Left kidney (tissue), 1 donor: ENCODE measurements at regions not wholly inside any gene's neighbourhood (a gene's known extent, or its start where the extent isn't known, plus 50 kb on each side); places are given as distances from the start of the nearest gene placed in this dataset.

ENCODE experiments used
- DNase-seq: peaks from one replicate; pipeline ENCODE4 v3.0.0-alpha.2; 2013

GRCh38 chr10:125398270-125398669 lies 237.9 kb upstream of the CTBP2 start:
- no peak for DNase-seq

GRCh38 chr10:125397608-125398007 lies 237.2 kb upstream of the CTBP2 start:
- no peak for DNase-seq

- no peak for DNase-seq
Measured at GRCh38 chr10:125396676-125397075, 236.3 kb upstream of the CTBP2 start.

GRCh38 chr10:125392609-125393008 lies 232.2 kb upstream of the CTBP2 start:
- no peak for DNase-seq

GRCh38 chr10:125392154-125392553 lies 231.8 kb upstream of the CTBP2 start:
- no peak for DNase-seq

- no peak for DNase-seq
Measured at GRCh38 chr10:125389648-125390047, 229.3 kb upstream of the CTBP2 start.

- DNase-seq: no peak
Measured at GRCh38 chr10:125379592-125379991, 219.2 kb upstream of the CTBP2 start.

- DNase-seq: no peak
Measured at GRCh38 chr10:125377368-125377767, 217.0 kb upstream of the CTBP2 start.

- no peak for DNase-seq
Measured at GRCh38 chr10:125375210-125375609, 214.8 kb upstream of the CTBP2 start.

GRCh38 chr10:125373546-125373945 lies 213.2 kb upstream of the CTBP2 start:
- DNase-seq: no peak

GRCh38 chr10:125370578-125370977 lies 210.2 kb upstream of the CTBP2 start:
- peak; percentile 34 for DNase-seq

GRCh38 chr10:125369382-125370326 lies 209.3 kb upstream of the CTBP2 start:
- DNase-seq: no peak

GRCh38 chr10:125368146-125368545 lies 207.8 kb upstream of the CTBP2 start:
- no peak for DNase-seq

- DNase-seq: no peak
Measured at GRCh38 chr10:125363791-125364190, 203.4 kb upstream of the CTBP2 start.

- no peak for DNase-seq
Measured at GRCh38 chr10:125362950-125363349, 202.6 kb upstream of the CTBP2 start.

- no peak for DNase-seq
Measured at GRCh38 chr10:125359401-125359800, 199.0 kb upstream of the CTBP2 start.

- DNase-seq: no peak
Measured at GRCh38 chr10:125355657-125356056, 195.3 kb upstream of the CTBP2 start.

- DNase-seq: no peak
Measured at GRCh38 chr10:125350519-125350918, 190.2 kb upstream of the CTBP2 start.

GRCh38 chr10:125348536-125348935 lies 188.2 kb upstream of the CTBP2 start:
- no peak for DNase-seq

GRCh38 chr10:125344573-125345171 lies 184.3 kb upstream of the CTBP2 start:
- peak; percentile 37 for DNase-seq

GRCh38 chr10:125343983-125344382 lies 183.6 kb upstream of the CTBP2 start:
- DNase-seq: no peak

GRCh38 chr10:125343118-125343925 lies 183.0 kb upstream of the CTBP2 start:
- DNase-seq: no peak

- no peak for DNase-seq
Measured at GRCh38 chr10:125341611-125342010, 181.2 kb upstream of the CTBP2 start.
